HL-60 (cell line): ENCODE measurements at regions not wholly inside any gene's neighbourhood (a gene's known extent, or its start where the extent isn't known, plus 50 kb on each side); places are given as distances from the start of the nearest gene placed in this dataset.

Source experiments
- GABPA ChIP-seq: IDR thresholded peaks from 2 replicates; pipeline ENCODE4 v1.6.1; 2012; ENCODE audit warnings: low read depth
- TF ChIP-seq, protein P1 (sequence below): IDR thresholded peaks from one replicate; pipeline ENCODE4 v1.5.1; 2011; ENCODE audit warnings: low read length, control low read depth, inconsistent platforms; ENCODE audit not compliant: insufficient read depth

DNA sequence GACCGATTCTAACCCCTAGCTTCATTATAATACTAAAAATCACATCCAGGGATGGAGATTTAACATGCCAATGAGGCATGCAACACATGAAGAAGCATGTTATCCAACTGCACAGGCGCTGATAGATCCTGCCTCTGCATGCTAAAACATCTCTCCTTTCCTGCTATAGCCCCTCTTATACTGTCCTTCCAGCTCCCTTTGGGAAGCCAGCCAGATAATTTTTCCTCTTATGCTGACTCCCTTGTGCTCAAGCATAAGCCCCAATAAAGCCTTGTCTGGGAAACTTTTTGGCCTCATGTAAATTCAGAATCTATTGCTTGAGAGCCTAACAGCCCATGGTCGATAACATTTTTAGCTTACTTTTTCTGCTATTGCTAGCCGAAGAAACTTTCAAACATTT is 404.3 kb downstream of the EPM2A start:
- TF ChIP-seq, protein P1, sequence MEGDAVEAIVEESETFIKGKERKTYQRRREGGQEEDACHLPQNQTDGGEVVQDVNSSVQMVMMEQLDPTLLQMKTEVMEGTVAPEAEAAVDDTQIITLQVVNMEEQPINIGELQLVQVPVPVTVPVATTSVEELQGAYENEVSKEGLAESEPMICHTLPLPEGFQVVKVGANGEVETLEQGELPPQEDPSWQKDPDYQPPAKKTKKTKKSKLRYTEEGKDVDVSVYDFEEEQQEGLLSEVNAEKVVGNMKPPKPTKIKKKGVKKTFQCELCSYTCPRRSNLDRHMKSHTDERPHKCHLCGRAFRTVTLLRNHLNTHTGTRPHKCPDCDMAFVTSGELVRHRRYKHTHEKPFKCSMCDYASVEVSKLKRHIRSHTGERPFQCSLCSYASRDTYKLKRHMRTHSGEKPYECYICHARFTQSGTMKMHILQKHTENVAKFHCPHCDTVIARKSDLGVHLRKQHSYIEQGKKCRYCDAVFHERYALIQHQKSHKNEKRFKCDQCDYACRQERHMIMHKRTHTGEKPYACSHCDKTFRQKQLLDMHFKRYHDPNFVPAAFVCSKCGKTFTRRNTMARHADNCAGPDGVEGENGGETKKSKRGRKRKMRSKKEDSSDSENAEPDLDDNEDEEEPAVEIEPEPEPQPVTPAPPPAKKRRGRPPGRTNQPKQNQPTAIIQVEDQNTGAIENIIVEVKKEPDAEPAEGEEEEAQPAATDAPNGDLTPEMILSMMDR: no peak
- no peak for TF ChIP-seq GABPA
